Activated naive CD4-positive, alpha-beta T cell treated with anti-CD3 and anti-CD28 coated beads for 36 hours (primary cell): ENCODE measurements at regions not wholly inside any gene's neighbourhood (a gene's known extent, or its start where the extent isn't known, plus 50 kb on each side); places are given as distances from the start of the nearest gene placed in this dataset.

Experiments used
- CTCF ChIA-PET: fragments of 350-600 bp; sonication (Branson Sonifier 250); formaldehyde crosslinking; loops from one replicate; lab custom pipeline; 2021; ENCODE audit warnings: antibody characterized with exemption; lab: Charles Lee
- DNase-seq: peaks from one replicate; pipeline ENCODE4 v3.0.0-alpha.2; 2020
- H3K27ac Mint-ChIP-seq: one replicate; pipeline ENCODE4 v1.8.0; 2021; ENCODE audit warnings: mild to moderate bottlenecking, mixed read lengths
- H3K27me3 Mint-ChIP-seq: one replicate; pipeline ENCODE4 v1.8.0; 2021; ENCODE audit warnings: low read depth, mixed read lengths
- H3K36me3 Mint-ChIP-seq: one replicate; pipeline ENCODE4 v1.8.0; 2021; ENCODE audit warnings: low read depth, mixed read lengths
- H3K4me1 Mint-ChIP-seq: one replicate; pipeline ENCODE4 v1.8.0; 2021; ENCODE audit warnings: low read depth, mixed read lengths
- H3K4me3 Mint-ChIP-seq: one replicate; pipeline ENCODE4 v1.8.0; 2021; ENCODE audit warnings: mild to moderate bottlenecking, moderate library complexity, mixed read lengths
- H3K9me3 Mint-ChIP-seq: one replicate; pipeline ENCODE4 v1.8.0; 2021; ENCODE audit warnings: mixed read lengths
- intact Hi-C: fragments of 100-400 bp; cut with micrococcal nuclease; formaldehyde crosslinking; loops from one replicate; pipeline ENCODE4 v1.15.1; 2023

DNA sequence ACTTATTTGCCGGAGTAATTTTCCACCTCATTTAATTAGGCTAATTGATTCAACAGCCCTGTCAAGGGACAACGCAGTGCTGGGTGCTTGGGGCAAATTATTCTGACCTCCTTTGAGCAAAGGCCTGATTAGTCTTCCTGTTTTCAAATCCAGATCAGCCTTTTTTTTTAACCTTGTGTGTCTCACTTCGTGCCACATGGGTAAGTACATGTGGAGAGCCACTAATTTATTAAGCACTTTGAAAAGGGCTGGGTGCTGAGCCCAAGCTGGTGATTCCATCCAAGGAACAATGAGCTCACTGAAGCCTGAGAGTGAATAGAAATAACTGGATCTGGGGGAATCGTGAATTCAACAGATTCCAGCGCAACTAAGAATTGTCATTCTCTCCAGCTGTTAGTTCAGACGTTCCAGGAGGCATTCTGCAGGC is 229.3 kb downstream of the CLIC5 start:
- Mint-ChIP-seq H3K4me3 (no peak overlapping the region), H3K4me1 (peaks cover 3% of the 10 kb centered on the region), H3K27ac (no peak overlapping the region), H3K27me3 (no peaks in the 10 kb centered on the region), H3K9me3 (no peaks in the 10 kb centered on the region), H3K36me3 (no peaks in the 10 kb centered on the region)
- CTCF ChIA-PET = no interaction called here
- intact Hi-C loops = no loop called here
- no peak for DNase-seq

GRCh38 chr6:45784250-45784649 is 231.4 kb downstream of the CLIC5 start:
- CTCF ChIA-PET = no interaction called here
- Mint-ChIP-seq H3K9me3 (no peaks in the 10 kb centered on the region), H3K4me3 (no peak overlapping the region), H3K27me3 (no peaks in the 10 kb centered on the region), H3K36me3 (no peaks in the 10 kb centered on the region), H3K27ac (no peak overlapping the region), H3K4me1 (no peaks in the 10 kb centered on the region)
- DNase-seq = no peak
- intact Hi-C loops = no loop called here

- no peak for DNase-seq
- H3K9me3 Mint-ChIP-seq = no peaks in the 10 kb centered on the region
- no peaks in the 10 kb centered on the region for H3K36me3 Mint-ChIP-seq
- H3K4me3 Mint-ChIP-seq = no peak overlapping the region
- no peaks in the 10 kb centered on the region for H3K27me3 Mint-ChIP-seq
- no peaks in the 10 kb centered on the region for H3K4me1 Mint-ChIP-seq
- CTCF ChIA-PET = interaction anchor here (1.7 kb wide), 1 partner anchor 17 kb away, joined by 4 read pairs; no protein-coding TSS in a partner anchor
- no peak overlapping the region for H3K27ac Mint-ChIP-seq
- intact Hi-C loops = no loop called here
These were observed 231.9 kb downstream of the CLIC5 start for GRCh38 chr6:45783716-45784115.

DNA sequence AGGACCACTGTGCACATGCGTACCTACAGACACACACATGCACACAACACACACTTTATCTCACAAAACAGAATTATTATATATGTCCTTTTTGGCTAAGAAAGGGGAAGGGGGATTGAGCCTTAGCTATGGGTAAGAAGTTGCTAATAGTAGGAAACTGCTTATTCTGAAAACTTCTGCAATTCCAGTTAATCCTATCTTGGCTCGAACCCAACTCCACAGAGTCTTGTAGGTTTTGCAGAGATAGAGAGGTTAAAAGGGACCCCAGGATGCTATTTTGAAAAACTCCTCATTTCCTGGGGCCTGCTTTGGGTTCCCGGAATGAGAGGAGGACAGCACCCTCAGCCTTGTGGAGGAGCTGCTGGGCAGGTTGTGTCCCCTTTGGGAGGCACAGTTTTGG is 233.8 kb downstream of the CLIC5 start:
- Mint-ChIP-seq H3K9me3 (no peaks in the 10 kb centered on the region), H3K27me3 (no peaks in the 10 kb centered on the region), H3K27ac (no peak overlapping the region), H3K36me3 (no peaks in the 10 kb centered on the region), H3K4me3 (no peak overlapping the region), H3K4me1 (no peaks in the 10 kb centered on the region)
- DNase-seq = no peak
- intact Hi-C loops = no loop called here
- CTCF ChIA-PET = no interaction called here

- H3K4me1 Mint-ChIP-seq = no peaks in the 10 kb centered on the region
- no peak overlapping the region for H3K4me3 Mint-ChIP-seq
- H3K27ac Mint-ChIP-seq = no peak overlapping the region
- H3K27me3 Mint-ChIP-seq = no peaks in the 10 kb centered on the region
- intact Hi-C loops = no loop called here
- no peaks in the 10 kb centered on the region for H3K9me3 Mint-ChIP-seq
- DNase-seq = no peak
- CTCF ChIA-PET = no interaction called here
- no peaks in the 10 kb centered on the region for H3K36me3 Mint-ChIP-seq
These were observed 235.1 kb downstream of the CLIC5 start for GRCh38 chr6:45780523-45780922.

GRCh38 chr6:45775026-45775697 is 240.5 kb downstream of the CLIC5 start:
- DNase-seq = no peak
- Mint-ChIP-seq H3K27me3 (peaks cover 10% of the 10 kb centered on the region), H3K4me1 (no peaks in the 10 kb centered on the region), H3K27ac (no peak overlapping the region), H3K9me3 (no peaks in the 10 kb centered on the region), H3K4me3 (no peak overlapping the region), H3K36me3 (no peaks in the 10 kb centered on the region)
- CTCF ChIA-PET = no interaction called here
- intact Hi-C loops = no loop called here

GRCh38 chr6:45773906-45774305 is 241.8 kb downstream of the CLIC5 start:
- intact Hi-C loops = no loop called here
- no peaks in the 10 kb centered on the region for H3K9me3 Mint-ChIP-seq
- no peak for DNase-seq
- H3K27ac Mint-ChIP-seq = no peak overlapping the region
- H3K36me3 Mint-ChIP-seq = no peaks in the 10 kb centered on the region
- H3K4me3 Mint-ChIP-seq = no peak overlapping the region
- H3K27me3 Mint-ChIP-seq = peaks cover 10% of the 10 kb centered on the region
- no peaks in the 10 kb centered on the region for H3K4me1 Mint-ChIP-seq
- CTCF ChIA-PET = no interaction called here

- CTCF ChIA-PET = no interaction called here
- Mint-ChIP-seq H3K9me3 (no peaks in the 10 kb centered on the region), H3K36me3 (no peaks in the 10 kb centered on the region), H3K27me3 (peaks cover 10% of the 10 kb centered on the region), H3K4me1 (no peaks in the 10 kb centered on the region), H3K27ac (no peak overlapping the region), H3K4me3 (no peak overlapping the region)
- DNase-seq = no peak
- intact Hi-C loops = no loop called here
These were observed 242.7 kb downstream of the CLIC5 start for GRCh38 chr6:45772886-45773495.

- intact Hi-C loops = no loop called here
- Mint-ChIP-seq H3K36me3 (no peaks in the 10 kb centered on the region), H3K27me3 (peaks cover 10% of the 10 kb centered on the region), H3K4me3 (no peak overlapping the region), H3K4me1 (no peaks in the 10 kb centered on the region), H3K9me3 (peaks cover 3% of the 10 kb centered on the region), H3K27ac (no peak overlapping the region)
- DNase-seq = no peak
- CTCF ChIA-PET = no interaction called here
These were observed 243.6 kb downstream of the CLIC5 start for GRCh38 chr6:45772051-45772450.

GRCh38 chr6:45763281-45763680 is 252.4 kb downstream of the CLIC5 start:
- H3K4me1 Mint-ChIP-seq = no peaks in the 10 kb centered on the region
- peaks cover 14% of the 10 kb centered on the region for H3K27me3 Mint-ChIP-seq
- H3K4me3 Mint-ChIP-seq = no peak overlapping the region
- no peaks in the 10 kb centered on the region for H3K36me3 Mint-ChIP-seq
- no peak for DNase-seq
- no peak overlapping the region for H3K27ac Mint-ChIP-seq
- intact Hi-C loops = no loop called here
- H3K9me3 Mint-ChIP-seq = peaks cover 12% of the 10 kb centered on the region
- CTCF ChIA-PET = no interaction called here

GRCh38 chr6:45759472-45759810 is 256.2 kb downstream of the CLIC5 start:
- Mint-ChIP-seq H3K27ac (no peak overlapping the region), H3K27me3 (peaks cover 15% of the 10 kb centered on the region), H3K36me3 (no peaks in the 10 kb centered on the region)

GRCh38 chr6:45758787-45759471 is 256.7 kb downstream of the CLIC5 start:
- Mint-ChIP-seq H3K27me3 (peaks cover 15% of the 10 kb centered on the region), H3K9me3 (peaks cover 6% of the 10 kb centered on the region), H3K4me3 (no peak overlapping the region), H3K36me3 (no peaks in the 10 kb centered on the region), H3K4me1 (no peaks in the 10 kb centered on the region), H3K27ac (no peak overlapping the region)
- intact Hi-C loops = no loop called here
- CTCF ChIA-PET = no interaction called here
- no peak for DNase-seq

More at GRCh38 chr6:45759472-45759810, 256.2 kb downstream of the CLIC5 start:
- Mint-ChIP-seq H3K4me3 (no peak overlapping the region), H3K4me1 (no peaks in the 10 kb centered on the region), H3K9me3 (peaks cover 9% of the 10 kb centered on the region)
- CTCF ChIA-PET = no interaction called here
- no peak for DNase-seq
- intact Hi-C loops = no loop called here
